C4-2B (cell line): ENCODE measurements at regions not wholly inside any gene's neighbourhood (a gene's known extent, or its start where the extent isn't known, plus 50 kb on each side); places are given as distances from the start of the nearest gene placed in this dataset.

ENCODE experiments used
- H3K27ac ChIP-seq: fragments of 450-650 bp; 2 replicates; pipeline ENCODE4 v1.5.1; 2017
- ZFX ChIP-seq: fragments of 450-650 bp; IDR thresholded peaks from 2 replicates; pipeline ENCODE4 v1.6.1; 2017
- TF ChIP-seq, protein P1 (sequence below): fragments of 450-650 bp; conservative IDR thresholded peaks from 2 replicates; pipeline ENCODE4 v1.5.1; 2017; ENCODE audit warnings: mild to moderate bottlenecking

DNA sequence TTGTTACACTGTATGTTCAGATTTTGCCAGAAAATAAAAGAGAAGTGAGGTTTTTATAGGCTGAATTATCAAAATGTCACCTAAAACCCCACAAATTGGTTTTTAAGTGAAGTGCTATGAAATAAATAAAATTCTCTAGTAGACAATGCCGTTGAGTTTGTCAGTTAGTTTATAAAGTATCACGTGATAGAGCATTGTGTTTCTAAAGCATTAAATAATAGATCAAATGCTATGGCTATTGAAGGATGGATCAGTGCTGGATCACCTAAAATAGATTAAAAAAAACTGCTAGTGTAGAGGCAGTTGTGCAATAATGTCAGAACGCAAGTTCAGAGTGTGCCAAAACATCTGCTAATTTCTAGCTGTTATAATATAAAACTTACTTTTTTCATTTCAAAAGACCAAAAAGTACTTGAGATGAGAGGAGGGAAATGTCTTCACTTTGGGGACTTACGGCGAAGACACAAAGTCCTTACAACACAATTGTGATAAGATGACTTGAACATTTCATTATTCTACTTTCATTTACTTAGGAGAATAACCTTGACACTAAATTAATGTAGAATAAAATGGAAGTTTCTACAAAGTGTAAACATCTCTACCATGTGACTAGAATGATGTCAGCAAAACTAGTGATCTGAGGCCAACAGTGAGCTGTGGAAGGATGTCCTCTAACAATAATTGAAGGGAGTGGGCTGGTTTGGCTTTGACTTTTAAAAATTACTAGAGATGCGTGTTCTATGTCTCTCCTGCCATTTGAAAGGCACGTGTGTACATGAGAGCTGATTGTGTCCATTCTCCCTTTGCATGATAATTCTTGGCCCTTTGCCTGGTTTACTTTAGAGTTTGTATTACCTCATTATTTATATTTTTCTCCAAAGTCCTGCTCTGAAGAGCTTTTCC is 154.4 kb upstream of the PDE3A start:
- no peak overlapping the region for H3K27ac ChIP-seq
- no peak for TF ChIP-seq ZFX
- TF ChIP-seq, protein P1, sequence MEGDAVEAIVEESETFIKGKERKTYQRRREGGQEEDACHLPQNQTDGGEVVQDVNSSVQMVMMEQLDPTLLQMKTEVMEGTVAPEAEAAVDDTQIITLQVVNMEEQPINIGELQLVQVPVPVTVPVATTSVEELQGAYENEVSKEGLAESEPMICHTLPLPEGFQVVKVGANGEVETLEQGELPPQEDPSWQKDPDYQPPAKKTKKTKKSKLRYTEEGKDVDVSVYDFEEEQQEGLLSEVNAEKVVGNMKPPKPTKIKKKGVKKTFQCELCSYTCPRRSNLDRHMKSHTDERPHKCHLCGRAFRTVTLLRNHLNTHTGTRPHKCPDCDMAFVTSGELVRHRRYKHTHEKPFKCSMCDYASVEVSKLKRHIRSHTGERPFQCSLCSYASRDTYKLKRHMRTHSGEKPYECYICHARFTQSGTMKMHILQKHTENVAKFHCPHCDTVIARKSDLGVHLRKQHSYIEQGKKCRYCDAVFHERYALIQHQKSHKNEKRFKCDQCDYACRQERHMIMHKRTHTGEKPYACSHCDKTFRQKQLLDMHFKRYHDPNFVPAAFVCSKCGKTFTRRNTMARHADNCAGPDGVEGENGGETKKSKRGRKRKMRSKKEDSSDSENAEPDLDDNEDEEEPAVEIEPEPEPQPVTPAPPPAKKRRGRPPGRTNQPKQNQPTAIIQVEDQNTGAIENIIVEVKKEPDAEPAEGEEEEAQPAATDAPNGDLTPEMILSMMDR, result no peak

DNA sequence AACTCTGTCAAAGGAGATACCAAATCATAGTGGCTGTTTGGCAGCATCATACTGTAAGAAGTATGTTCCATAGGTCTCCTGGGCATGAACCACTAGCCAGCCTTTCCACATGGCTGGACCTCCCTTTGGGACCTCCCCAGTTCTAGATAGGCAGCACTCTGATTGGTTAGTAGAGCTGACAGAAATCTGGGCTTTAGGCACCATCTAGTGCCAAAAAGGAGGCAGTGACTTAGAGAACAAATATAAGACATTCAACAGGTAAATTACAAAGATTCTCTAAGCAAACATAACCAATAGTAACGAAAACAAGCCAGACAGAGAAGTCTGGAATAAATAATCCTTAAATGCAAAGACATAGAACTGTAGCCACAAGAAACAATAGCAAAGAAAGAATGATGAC is 148.0 kb upstream of the PDE3A start:
- TF ChIP-seq ZFX, result no peak
- TF ChIP-seq, protein P1, result peak; percentile 69
- H3K27ac ChIP-seq, result no peak overlapping the region; the same call in 1 of the 2 replicates

DNA sequence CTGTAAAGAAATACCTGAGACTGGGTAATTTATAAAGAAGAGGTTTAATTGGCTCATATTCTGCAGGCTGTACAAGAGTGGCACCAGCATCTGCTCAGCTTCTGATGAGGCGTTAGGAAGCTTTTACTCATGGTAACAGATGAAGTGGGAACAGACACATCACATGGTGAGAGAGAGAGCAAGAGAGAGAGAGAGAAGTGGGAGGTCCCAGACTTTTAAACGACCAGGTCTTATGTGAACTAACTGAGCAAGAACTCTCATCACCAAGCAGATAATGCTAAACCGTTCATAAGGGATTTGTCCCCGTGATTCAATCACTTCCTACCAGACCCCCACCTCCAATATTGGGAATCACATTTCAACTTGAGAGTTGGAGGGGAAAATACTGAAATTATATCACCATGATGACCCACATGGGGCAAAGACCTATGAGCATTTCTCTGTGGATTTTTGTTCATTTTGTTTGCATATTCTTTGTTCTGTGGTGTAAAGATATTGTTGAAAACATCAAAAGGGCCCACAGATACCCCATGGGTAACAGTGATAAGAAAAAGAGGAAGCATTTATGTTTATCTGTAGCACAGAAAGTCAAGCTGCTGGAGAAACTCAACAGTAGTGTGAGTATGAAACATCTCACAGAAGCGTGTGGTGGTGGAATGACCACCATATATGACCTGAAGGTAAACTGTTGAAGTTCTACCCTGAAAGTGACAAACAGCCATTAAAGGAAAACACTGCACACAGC is 135.2 kb upstream of the PDE3A start:
- no peak overlapping the region for H3K27ac ChIP-seq
- TF ChIP-seq ZFX, result no peak
- TF ChIP-seq, protein P1, result no peak

DNA sequence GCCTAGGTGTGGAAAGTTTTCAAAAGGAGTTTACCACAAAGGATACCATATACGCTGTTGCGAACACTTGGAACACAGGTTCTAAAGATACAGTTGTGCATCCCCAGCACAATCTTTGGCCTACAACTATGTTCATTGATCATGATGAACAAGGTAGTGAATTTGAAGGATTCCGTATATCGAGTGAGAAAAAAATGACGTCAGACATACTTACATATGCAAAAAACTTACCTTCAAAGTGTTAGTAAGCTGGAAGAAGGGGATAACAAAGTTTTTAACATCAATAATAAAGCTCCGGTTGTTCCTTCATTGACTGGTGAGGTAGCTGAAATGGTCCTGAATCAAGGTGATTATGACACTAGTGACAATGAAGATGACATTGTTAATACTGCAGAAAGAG is 133.9 kb upstream of the PDE3A start:
- no peak overlapping the region for H3K27ac ChIP-seq
- TF ChIP-seq, protein P1, result no peak
- no peak for TF ChIP-seq ZFX

DNA sequence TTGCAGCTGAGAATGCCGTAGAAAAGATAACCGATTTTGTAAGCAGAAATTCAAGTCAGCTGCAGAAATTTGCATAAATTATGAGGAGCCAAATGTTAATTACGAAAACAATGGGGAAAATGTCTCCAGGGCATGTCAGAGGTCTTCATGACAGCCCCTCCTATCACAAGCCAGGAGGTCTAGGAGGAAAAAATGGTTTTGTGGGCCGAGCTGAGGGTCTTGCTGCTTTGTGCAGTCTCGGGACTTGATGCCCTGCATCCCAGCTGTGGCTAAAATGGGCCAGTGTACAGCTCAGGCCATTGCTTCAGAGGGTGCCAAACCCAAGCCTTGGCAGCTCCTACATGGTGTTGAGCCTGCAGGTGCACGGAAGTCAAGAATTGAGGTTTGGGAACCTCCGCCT is 131.2 kb upstream of the PDE3A start:
- TF ChIP-seq, protein P1, result no peak
- no peak for TF ChIP-seq ZFX
- no peak overlapping the region for H3K27ac ChIP-seq

DNA sequence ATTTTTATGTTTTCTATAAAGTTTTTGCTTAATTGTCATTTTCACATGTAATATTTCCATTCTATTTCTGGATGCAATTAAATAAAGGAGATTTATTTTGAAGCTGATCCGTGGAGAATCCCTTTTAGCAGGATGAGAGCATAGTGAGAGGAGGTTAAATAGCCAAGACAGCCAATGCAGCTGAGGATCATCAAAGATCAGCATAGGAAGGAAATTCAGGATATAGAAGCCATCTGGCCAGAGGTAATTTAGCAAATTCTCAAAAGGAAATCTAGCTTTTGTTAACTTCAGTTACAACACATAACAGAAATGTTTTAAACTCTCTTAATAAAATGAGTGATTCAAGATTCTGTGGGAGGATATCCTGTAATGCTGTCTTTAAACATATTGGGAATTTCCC is 122.8 kb upstream of the PDE3A start:
- TF ChIP-seq ZFX, result no peak
- TF ChIP-seq, protein P1, result no peak
- H3K27ac ChIP-seq, result no peak overlapping the region

DNA sequence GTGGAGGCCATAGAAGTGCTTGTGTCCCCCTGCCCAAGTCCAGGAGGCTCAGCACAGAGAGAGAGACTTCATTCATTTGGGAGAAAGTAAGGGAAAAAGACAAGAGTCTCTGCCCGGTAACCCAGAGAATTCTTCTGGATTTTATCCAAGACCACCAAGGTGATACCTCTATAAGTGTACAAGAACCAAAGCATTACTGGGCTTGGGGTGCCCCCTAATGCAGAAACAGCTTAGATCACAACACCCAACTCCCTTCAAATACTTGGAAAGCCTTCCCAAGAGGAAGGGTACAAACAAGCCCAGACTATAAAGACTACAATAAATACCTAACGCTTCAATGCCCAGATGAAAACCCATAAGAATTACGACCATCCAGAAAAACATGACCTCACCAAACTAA is 119.7 kb upstream of the PDE3A start:
- H3K27ac ChIP-seq, result no peak overlapping the region
- no peak for TF ChIP-seq ZFX
- TF ChIP-seq, protein P1, result 0 out of 2 replicates have a peak, but pooled peaks have one; percentile 6
